Uterus (tissue), 3 donors: ENCODE measurements at regions not wholly inside any gene's neighbourhood (a gene's known extent, or its start where the extent isn't known, plus 50 kb on each side); places are given as distances from the start of the nearest gene placed in this dataset.

ENCODE experiments used
- DNase-seq, 2 donors: peaks; one replicate each; pipeline ENCODE4 v3.0.0-alpha.2; 2019 to 2020
- H3K27ac ChIP-seq, 2 donors: fragments of 200-600 bp; sonication (generic); 1 replicate in 1 of 2; 2 replicates in 1 of 2; pipeline ENCODE4 v1.5.1; 2016 to 2018
- H3K27me3 ChIP-seq, 2 donors: fragments of 200-600 bp; sonication (generic); one replicate each; pipeline ENCODE4 v1.5.1; 2018 to 2019; ENCODE audit warnings: control low read depth in 1 of 2
- H3K36me3 ChIP-seq, 2 donors: fragments of 200-600 bp; sonication (generic); one replicate each; pipeline ENCODE4 v1.5.1; 2019; ENCODE audit warnings: control low read depth in 1 of 2
- H3K4me1 ChIP-seq, 2 donors: fragments of 200-600 bp; sonication (generic); one replicate each; pipeline ENCODE4 v1.5.1; 2018 to 2019; ENCODE audit warnings: control low read depth in 1 of 2
- H3K4me3 ChIP-seq, 2 donors: fragments of 200-600 bp; sonication (generic); 1 replicate in 1 of 2; 2 replicates in 1 of 2; pipeline ENCODE4 v1.5.1; 2018 to 2019; ENCODE audit warnings: mild to moderate bottlenecking in 1 of 2
- H3K9me3 ChIP-seq, 2 donors: fragments of 200-600 bp; sonication (generic); one replicate each; pipeline ENCODE4 v1.5.1; 2019; ENCODE audit warnings: control low read depth in 1 of 2
- POLR2A ChIP-seq, 2 donors: fragments of 450-650 bp; IDR thresholded peaks; one replicate each; pipeline ENCODE4 v1.6.1; 2016; ENCODE audit warnings: antibody characterized with exemption in 2 of 2, mild to moderate bottlenecking in 1 of 2, moderate library complexity in 1 of 2
- intact Hi-C: fragments of 100-400 bp; cut with DNase I; formaldehyde crosslinking; loops from one replicate; pipeline ENCODE4 v1.15.1; 2023; ENCODE audit warnings: low total_unique reads
- TF ChIP-seq, protein P1 (sequence below), 4 experiments: fragments of 200-600 bp in 2 of 4; fragments of 450-650 bp in 2 of 4; sonication (generic) in 2 of 4; IDR thresholded peaks; one replicate each; pipeline ENCODE4 v1.5.1; 2016 to 2019; ENCODE audit warnings: antibody characterized with exemption in 4 of 4, mild to moderate bottlenecking in 2 of 4, moderate library complexity in 1 of 4
- donor health status: DM: yes; HTN: yes; CAD: no.

DNA sequence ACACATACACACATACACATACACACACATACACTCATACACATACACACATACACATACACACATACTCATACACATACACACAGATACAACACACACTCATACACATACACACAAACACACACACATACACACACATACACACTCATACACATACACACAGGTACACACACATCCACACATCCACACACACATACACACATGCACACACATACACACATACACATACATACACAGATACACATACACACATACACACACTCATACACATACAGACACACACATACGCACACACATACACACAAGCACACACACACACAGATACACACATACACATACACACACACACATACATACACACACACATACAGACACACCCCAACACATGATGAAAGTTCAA lies 729.1 kb upstream of the SOX11 start:
- no peak for TF ChIP-seq POLR2A (IDR thresholded peaks at IDR 0.05)
- TF ChIP-seq, protein P1, sequence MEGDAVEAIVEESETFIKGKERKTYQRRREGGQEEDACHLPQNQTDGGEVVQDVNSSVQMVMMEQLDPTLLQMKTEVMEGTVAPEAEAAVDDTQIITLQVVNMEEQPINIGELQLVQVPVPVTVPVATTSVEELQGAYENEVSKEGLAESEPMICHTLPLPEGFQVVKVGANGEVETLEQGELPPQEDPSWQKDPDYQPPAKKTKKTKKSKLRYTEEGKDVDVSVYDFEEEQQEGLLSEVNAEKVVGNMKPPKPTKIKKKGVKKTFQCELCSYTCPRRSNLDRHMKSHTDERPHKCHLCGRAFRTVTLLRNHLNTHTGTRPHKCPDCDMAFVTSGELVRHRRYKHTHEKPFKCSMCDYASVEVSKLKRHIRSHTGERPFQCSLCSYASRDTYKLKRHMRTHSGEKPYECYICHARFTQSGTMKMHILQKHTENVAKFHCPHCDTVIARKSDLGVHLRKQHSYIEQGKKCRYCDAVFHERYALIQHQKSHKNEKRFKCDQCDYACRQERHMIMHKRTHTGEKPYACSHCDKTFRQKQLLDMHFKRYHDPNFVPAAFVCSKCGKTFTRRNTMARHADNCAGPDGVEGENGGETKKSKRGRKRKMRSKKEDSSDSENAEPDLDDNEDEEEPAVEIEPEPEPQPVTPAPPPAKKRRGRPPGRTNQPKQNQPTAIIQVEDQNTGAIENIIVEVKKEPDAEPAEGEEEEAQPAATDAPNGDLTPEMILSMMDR (IDR thresholded peaks at IDR 0.05), result no peak
- no peaks in the 10 kb centered on the region for H3K9me3 ChIP-seq
- DNase-seq, result no peak
- H3K27ac ChIP-seq, result no peak overlapping the region
- no peaks in the 10 kb centered on the region for H3K4me1 ChIP-seq
- no peaks in the 10 kb centered on the region for H3K36me3 ChIP-seq
- no peaks in the 10 kb centered on the region for H3K27me3 ChIP-seq
- intact Hi-C loops, result no loop called here
- H3K4me3 ChIP-seq, result no peak overlapping the region

DNA sequence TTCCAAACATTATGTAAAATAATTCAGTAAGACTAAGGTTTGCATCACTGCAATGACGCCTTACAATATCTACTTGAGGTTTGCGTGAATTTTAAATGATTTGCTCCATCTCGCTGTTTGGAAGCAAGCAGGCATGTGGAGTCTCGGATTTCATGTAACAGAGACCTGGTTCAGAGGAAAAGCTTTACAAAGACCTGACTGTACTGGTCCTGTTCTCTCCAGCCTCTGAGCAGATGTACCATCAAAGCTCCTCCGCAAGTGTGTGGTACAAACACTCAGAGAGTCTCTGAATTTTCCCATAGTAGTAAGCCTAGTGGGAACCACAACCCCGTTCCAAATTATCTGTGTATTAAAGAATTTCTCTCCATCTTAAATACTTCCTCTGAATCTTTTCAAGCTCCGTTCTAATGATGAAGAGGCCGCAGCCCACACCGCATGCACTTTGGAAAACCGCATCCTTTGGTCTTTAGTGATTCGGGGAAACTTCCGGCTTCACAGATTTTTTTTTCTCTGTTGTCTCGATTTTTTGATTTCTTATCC lies 728.1 kb upstream of the SOX11 start:
- H3K4me1 ChIP-seq, result no peaks in the 10 kb centered on the region
- no peaks in the 10 kb centered on the region for H3K36me3 ChIP-seq
- no peaks in the 10 kb centered on the region for H3K9me3 ChIP-seq
- intact Hi-C loops, result no loop called here
- no peak overlapping the region for H3K4me3 ChIP-seq
- TF ChIP-seq, protein P1 (IDR thresholded peaks at IDR 0.05), result no peak
- no peak for TF ChIP-seq POLR2A (IDR thresholded peaks at IDR 0.05)
- no peaks in the 10 kb centered on the region for H3K27me3 ChIP-seq
- no peak overlapping the region for H3K27ac ChIP-seq
- DNase-seq, result no peak

DNA sequence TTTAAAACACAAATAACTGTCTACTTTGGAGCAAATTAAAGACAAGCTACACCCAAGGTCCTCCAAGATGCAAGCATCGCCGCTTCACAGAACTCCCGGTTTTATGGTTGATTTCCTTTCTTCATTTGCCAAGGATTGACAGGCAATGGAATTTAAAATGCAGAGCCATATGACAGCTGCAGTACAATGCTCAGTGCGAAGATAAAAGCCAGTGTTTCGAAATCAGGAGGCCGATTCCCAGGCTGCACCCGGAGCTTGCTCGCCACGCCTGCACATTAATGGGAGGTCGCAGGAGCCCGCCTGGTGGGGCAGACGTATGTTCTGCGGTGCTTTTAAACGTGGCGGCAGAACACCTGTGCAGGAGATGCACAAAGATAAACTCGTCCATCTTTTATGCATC lies 727.6 kb upstream of the SOX11 start:
- Histone ChIP-seq H3K4me3 (no peak overlapping the region), H3K36me3 (no peaks in the 10 kb centered on the region), H3K27me3 (no peaks in the 10 kb centered on the region), H3K4me1 (no peaks in the 10 kb centered on the region), H3K9me3 (no peaks in the 10 kb centered on the region), H3K27ac (no peak overlapping the region)
- DNase-seq, result no peak
- intact Hi-C loops, result no loop called here
- TF ChIP-seq, protein P1 (IDR thresholded peaks at IDR 0.05), result no peak
- TF ChIP-seq POLR2A (IDR thresholded peaks at IDR 0.05), result no peak

DNA sequence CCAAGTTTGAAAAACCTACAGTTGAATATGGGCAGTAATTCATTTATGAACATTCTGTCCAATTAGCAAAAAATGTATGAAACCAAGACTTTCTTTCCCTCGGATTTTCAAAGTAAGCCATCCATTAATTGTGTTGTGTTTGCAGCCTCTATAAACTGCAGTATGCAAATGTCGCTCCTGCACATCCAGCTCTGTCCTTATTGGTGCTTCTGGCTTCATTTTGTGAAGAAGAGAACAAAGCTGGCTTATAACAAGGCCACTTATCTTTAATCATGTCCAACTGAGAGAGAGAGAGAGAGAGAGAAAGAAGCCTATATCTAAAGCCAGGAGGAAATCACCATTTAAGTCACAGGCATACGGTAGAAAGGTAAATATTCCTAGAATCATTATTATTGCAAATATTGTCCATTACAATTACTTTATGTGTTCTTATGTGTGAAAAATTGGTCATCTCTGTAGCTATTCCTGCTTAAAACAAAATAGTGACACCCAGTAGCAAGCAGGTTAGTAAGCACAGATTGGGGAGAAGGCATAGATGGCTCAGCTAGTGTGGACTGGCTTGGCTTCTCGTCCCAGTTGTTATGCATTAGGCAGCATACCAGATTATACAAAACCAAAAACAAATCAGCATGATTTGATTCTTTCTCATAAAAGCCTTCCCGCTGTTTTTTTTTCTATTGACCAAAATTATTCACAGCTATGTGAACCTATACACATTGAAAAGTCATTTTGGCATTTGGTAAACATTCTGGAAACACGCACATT lies 726.4 kb upstream of the SOX11 start:
- intact Hi-C loops, result no loop called here
- no peak for DNase-seq
- Histone ChIP-seq H3K9me3 (no peaks in the 10 kb centered on the region), H3K36me3 (no peaks in the 10 kb centered on the region), H3K4me3 (no peak overlapping the region), H3K27me3 (no peaks in the 10 kb centered on the region), H3K27ac (no peak overlapping the region), H3K4me1 (no peaks in the 10 kb centered on the region)
- no peak for TF ChIP-seq POLR2A (IDR thresholded peaks at IDR 0.05)
- TF ChIP-seq, protein P1 (IDR thresholded peaks at IDR 0.05), result no peak

GRCh38 chr2:4967206-4967605 lies 725.0 kb upstream of the SOX11 start:
- no peaks in the 10 kb centered on the region for H3K4me1 ChIP-seq
- H3K36me3 ChIP-seq, result no peaks in the 10 kb centered on the region
- H3K27ac ChIP-seq, result no peak overlapping the region
- no peaks in the 10 kb centered on the region for H3K27me3 ChIP-seq
- no peak overlapping the region for H3K4me3 ChIP-seq
- intact Hi-C loops, result no loop called here
- DNase-seq, result no peak
- H3K9me3 ChIP-seq, result no peaks in the 10 kb centered on the region
- no peak for TF ChIP-seq POLR2A (IDR thresholded peaks at IDR 0.05)
- TF ChIP-seq, protein P1 (IDR thresholded peaks at IDR 0.05), result no peak
